ENCODE measurements at regions not wholly inside any gene's neighbourhood (a gene's known extent, or its start where the extent isn't known, plus 50 kb on each side); places are given as distances from the start of the nearest gene placed in this dataset.
"Not testable (repeated sequence)": the region's sequence is repeated elsewhere in the genome, so short reads cannot be mapped to it uniquely, and the experiment has no call there.

DNA sequence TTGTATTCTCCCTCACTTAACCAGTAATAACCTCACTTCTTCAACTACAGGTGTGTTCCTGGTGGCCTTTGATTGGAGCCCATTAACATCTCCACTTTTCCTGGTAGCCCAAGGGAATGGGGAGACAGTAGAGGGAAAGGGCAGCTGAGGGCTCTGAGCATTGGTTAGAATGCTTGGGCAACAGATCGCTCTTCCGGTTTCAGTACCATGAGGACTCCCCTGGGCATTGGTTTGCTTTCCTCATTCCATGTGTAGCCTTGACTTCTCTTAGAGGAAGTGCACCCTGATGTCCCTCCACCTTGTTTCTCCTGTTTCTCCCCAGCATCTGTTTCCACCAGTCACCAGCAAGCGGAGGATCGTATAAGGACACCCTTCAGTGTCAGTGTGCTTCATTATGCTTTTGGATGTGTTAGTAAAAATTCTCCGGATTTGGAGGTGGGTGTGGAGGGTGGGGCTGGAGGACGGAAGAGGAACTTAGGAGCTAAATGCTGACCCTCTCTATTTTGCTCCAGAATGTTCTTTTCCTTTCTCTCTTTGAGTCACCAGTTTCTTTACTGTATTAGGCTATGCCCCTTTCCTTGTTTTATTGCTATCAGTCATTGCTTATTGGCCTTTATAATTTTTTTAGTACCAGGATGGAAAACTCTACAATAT lies 50.6 kb upstream of the ZNG1B start:
- FAIRE-seq: not testable (repeated sequence)

- FAIRE-seq: not testable (repeated sequence)
These were observed 57.9 kb upstream of the ZNG1B start for GRCh38 chr2:113379621-113380020.

DNA sequence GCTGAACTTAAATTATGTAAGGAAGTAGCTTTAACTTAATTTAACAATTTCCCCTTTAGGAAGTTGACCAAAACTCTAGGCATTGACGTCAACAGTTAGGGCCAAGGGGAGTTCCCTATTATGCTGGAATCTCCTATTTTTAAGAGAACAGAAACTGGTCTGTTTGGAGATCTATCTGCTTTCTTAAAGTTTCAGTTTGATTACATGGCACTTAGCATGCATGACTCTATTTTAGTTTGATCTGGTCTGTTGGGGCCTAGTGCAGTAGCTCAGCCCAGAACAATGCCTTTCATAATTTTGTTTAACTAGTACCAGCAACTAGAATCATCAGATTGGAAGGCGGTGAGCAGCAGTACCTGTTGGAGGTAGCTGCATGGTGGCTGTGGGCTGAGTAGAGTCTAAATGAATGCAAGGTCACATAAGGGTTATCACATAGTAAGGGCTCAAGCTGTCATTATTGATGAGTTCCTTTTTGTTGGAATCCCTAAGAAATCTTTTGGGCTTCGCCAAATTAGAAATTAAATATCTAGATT lies 60.5 kb upstream of the ZNG1B start:
- no peak for FAIRE-seq

- no peak for FAIRE-seq
These were observed 61.1 kb upstream of the ZNG1B start for GRCh38 chr2:113376253-113376912.

- not testable (repeated sequence) for FAIRE-seq
These were observed 62.6 kb upstream of the ZNG1B start for GRCh38 chr2:113374857-113375256.

DNA sequence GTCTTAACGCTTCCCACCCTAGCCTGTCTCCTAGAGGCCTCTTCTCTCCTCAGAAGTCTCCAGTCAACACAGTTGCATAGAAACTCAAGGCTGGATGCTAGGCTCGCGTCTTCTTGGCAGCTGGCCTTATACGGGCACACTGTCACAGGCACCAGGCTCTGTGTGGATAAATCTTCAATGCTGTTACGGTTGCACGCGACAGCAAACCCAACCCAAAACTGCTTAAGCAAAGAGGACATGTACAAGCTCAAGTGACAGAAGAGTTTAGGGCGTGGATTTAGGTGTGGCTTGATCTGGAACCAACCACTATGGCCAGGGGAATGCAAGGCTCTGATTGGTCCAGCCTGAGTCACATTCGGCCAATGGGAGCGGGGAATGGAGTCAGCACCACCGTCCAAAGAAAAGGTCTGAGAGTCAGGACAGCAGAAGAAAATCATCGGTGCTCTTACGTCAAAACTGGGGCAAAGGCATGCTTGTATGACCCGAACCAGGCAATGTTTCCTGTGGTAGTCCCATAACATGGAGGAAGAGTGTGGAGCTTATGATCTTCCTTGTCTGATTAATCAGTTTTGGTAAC lies 65.1 kb upstream of the ZNG1B start:
- FAIRE-seq: not testable (repeated sequence)

GRCh38 chr2:113370478-113371091 lies 66.9 kb upstream of the ZNG1B start:
- peak; percentile 80 for FAIRE-seq

GRCh38 chr2:113370030-113370429 lies 67.5 kb upstream of the ZNG1B start:
- no peak for FAIRE-seq

DNA sequence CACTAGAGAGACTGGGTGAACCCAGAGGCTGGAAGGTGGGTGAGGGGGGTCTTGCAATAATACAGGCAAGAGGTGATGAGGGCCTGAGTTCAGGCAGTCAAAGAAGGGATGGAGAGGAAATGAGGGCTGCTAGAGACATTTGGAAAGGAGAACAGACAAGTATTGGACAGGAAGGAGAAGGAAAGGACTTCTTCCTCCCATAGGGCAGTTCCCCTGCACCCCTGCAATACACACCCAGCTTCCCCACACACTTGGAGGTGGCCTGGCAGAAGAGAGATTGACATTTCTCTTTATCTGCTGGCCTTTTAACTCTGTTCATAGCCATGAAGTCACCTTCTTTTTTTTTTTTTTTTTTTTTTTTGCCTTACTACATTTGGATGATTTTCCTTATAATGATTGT lies 68.9 kb upstream of the ZNG1B start:
- FAIRE-seq: not testable (repeated sequence)

- not testable (repeated sequence) for FAIRE-seq
These were observed 70.7 kb upstream of the ZNG1B start for GRCh38 chr2:113366821-113367220.

DNA sequence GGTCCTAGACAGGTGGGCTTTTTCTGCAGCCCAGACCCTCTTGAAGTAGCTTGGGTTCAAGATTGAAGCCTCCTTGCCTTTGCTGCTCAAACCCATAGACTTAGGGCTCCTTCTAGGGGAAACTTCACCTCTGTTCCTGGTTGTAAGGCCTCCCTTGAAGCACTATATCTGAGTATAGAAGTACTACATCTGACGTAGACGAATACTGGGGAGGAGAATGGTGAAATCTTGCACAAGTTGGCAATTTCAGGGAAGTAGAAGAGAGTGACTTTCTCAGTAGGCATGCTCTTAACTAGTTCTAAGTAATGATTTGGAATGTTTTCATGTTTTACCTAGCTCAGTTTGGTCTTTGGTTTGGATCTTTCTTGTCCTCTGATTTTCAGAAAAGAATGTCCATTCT lies 71.7 kb upstream of the ZNG1B start:
- not testable (repeated sequence) for FAIRE-seq

- FAIRE-seq: not testable (repeated sequence)
These were observed 72.2 kb upstream of the ZNG1B start for GRCh38 chr2:113365290-113365689.

- no peak for FAIRE-seq
These were observed 76.4 kb upstream of the ZNG1B start for GRCh38 chr2:113361051-113361450.

DNA sequence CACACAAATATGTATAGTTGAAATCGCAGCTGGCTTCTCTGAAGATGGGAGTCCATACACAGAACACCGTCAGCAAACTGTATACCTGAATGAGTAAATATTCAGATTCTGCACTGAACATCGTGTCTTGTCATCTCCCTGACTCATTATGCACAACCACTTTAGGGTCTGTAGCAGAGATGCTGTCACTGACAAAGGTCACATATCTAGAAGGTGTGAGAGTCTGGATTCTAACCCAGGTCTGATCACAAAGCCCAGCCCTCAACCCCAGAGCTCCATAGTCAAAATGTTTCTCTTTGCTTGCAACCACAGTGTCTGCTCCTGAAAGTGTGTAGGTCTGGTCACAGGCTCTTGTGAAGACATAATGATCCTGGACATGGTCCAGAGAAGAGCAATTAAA lies 78.3 kb upstream of the PAX8 start:
- no peak for FAIRE-seq

- FAIRE-seq: not testable (repeated sequence)
These were observed 77.6 kb upstream of the PAX8 start for GRCh38 chr2:113356284-113356683.

- FAIRE-seq: not testable (repeated sequence)
These were observed 76.8 kb upstream of the PAX8 start for GRCh38 chr2:113355339-113356015.

DNA sequence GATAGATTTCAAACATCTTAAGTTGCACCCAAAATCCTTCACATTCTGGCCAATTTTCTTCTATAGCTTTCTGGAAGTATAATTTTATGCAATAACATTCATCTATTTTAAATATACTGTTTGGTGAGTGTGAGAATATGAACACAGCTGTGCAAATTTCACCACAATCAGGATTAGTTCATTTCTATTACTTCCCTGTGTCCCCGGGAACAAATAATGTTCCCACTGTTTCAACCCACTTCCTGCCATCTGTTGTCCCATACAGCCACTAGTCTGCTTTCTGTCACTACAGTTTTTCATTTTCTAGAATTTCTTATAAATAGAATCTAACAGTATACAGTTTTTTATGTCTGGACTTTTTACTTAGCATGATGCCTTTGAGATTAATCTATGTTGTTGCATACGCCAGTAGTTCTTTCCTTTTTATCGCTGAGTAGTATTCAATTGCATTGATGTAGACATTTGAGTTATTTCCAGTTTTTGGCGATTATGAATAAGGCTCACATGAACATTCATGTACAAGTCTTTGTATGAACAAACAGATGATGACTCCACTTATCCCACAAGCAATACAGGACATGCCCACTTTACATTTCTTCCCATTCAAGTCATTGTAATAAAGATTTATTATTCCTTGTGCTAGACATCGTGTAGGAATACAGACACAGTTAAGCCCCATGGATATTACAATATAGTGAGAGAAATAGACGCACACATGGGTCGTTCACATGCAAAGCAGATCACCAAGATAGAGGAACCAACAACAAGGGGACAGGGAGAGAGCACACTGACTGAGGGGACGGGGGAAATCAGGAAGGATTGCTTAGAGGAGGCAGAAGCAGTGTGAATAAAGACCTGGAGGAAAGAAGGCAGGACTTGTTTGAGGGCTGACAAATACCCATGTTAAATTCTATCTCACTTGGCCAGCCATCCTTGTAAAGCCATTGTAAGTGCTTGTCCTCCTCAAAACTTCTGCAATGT lies 72.9 kb upstream of the PAX8 start:
- no peak for FAIRE-seq

- FAIRE-seq: not testable (repeated sequence)
These were observed 65.1 kb upstream of the PAX8 start for GRCh38 chr2:113343800-113344199.

- FAIRE-seq: no peak
These were observed 63.9 kb upstream of the PAX8 start for GRCh38 chr2:113342650-113343049.

GRCh38 chr2:113341870-113342253 lies 63.1 kb upstream of the PAX8 start:
- FAIRE-seq: not testable (repeated sequence)

- FAIRE-seq: no peak
These were observed 62.6 kb upstream of the PAX8 start for GRCh38 chr2:113341191-113341869.

All from endometrium (tissue), 2 donors.